ENCODE measurements at regions not wholly inside any gene's neighbourhood (a gene's known extent, or its start where the extent isn't known, plus 50 kb on each side); places are given as distances from the start of the nearest gene placed in this dataset.

DNA sequence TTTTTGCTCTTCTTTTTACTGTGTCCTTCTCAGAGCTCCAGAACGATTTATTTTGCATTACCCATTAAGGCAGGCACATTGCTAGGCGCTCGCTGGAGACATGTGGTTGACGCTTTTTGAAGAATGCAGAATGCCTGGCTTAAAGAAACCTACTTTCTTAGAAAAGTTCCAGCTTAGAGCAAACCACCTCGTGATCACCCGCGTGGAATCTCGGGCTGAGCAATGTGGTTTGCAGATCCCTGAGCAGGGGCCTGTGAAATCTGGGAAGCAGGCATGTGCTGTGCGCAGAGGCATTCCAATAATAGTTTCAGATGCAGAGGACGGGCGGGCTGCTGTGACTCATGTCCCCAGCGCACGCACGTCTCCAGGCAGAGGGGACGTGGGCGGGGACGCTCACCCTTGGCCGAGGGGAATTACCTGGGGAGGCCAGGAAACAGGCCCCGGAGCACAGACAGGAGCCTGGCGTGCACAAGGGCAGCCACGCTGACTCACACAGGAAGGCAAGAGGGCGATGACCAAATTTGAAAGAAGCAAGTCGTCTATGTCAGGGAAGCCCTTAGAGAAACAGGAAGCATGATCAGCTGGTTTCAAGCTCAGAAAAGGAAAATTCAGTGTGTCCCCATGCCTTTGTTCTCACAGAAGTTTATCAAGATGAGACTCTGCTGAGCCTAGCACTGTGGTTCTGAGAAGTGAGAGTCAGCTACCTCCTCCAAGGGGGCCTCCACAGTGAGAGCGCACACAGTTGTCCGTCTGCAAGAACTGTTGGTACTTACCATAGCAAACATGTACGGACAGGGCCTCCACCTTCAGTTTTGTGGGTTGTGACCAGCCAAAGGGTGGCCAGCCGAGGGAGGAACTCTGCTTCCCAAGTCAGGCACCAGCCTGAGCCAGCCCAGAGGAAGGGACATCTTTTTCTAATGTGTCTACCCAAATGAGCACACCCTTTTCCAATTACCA lies 218.6 kb downstream of the PIK3R1 start:
- TF ChIP-seq, protein P1, sequence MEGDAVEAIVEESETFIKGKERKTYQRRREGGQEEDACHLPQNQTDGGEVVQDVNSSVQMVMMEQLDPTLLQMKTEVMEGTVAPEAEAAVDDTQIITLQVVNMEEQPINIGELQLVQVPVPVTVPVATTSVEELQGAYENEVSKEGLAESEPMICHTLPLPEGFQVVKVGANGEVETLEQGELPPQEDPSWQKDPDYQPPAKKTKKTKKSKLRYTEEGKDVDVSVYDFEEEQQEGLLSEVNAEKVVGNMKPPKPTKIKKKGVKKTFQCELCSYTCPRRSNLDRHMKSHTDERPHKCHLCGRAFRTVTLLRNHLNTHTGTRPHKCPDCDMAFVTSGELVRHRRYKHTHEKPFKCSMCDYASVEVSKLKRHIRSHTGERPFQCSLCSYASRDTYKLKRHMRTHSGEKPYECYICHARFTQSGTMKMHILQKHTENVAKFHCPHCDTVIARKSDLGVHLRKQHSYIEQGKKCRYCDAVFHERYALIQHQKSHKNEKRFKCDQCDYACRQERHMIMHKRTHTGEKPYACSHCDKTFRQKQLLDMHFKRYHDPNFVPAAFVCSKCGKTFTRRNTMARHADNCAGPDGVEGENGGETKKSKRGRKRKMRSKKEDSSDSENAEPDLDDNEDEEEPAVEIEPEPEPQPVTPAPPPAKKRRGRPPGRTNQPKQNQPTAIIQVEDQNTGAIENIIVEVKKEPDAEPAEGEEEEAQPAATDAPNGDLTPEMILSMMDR (conservative IDR thresholded peaks at IDR 0.05 in 1 of 2, IDR thresholded peaks at IDR 0.05 in 1 of 2; ENCODE audit: extremely low read depth in 1 of 2, insufficient read depth in 1 of 2, low read depth in 1 of 2, low read length in 2 of 2): no peak
- no peak for TF ChIP-seq EZH2 (IDR thresholded peaks at IDR 0.05; ENCODE audit: borderline replicate concordance, low read length)
